ENCODE measurements at regions not wholly inside any gene's neighbourhood (a gene's known extent, or its start where the extent isn't known, plus 50 kb on each side); places are given as distances from the start of the nearest gene placed in this dataset.
"Not testable (repeated sequence)": the region's sequence is repeated elsewhere in the genome, so short reads cannot be mapped to it uniquely, and the experiment has no call there.

- no peak for DNase-seq (ENCODE audit: low read depth)
Measured at GRCh38 chr13:71382285-71382684, 484.7 kb downstream of the DACH1 start.

GRCh38 chr13:71380191-71380590 lies 486.8 kb downstream of the DACH1 start:
- DNase-seq (ENCODE audit: low read depth), result no peak

DNA sequence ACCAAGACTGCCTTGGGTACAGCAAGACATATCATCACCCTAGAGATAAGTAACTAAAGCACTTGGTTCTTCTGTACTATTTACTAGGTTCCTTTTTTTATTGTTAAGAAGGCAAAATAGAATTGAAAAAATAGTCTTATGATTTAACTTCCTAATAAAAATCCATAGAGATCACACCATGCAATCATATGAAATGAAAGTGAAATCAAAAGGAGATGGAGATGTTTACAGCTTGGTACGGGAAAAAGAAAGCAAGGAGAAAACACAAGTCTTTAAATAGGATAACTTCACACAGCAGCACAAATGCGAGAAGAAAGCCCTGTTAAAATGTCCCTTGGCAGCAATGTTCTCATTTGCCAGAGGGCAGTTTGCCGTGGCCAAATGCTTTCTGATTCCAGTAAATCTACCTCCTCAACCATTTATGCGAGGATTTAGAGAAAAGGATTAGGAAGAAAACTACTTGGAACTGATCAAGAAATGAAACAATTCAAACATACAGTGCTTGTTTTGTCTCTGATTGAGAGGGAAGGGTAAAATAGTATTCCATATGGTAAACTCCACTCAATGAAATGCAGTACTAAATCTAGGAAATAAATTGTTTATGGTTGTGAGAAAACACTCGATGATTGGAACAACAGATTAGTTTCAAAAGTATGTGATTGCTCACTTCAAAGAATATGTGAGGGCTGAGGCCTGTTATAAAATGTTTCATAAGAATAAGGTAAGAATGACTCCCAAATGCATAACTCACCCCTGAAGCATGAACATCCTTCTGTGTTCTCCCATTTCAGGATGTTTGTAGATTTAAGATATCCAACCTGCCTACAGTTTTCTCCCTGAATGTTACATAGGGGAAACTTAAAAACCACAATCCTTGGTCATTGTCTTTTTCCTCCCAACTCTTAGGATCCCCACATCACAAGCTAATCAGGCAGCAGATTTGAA lies 487.8 kb downstream of the DACH1 start:
- DNase-seq (ENCODE audit: low read depth), result no peak

- DNase-seq (ENCODE audit: low read depth), result no peak
Measured at GRCh38 chr13:71374471-71375049, 492.4 kb downstream of the DACH1 start.

DNA sequence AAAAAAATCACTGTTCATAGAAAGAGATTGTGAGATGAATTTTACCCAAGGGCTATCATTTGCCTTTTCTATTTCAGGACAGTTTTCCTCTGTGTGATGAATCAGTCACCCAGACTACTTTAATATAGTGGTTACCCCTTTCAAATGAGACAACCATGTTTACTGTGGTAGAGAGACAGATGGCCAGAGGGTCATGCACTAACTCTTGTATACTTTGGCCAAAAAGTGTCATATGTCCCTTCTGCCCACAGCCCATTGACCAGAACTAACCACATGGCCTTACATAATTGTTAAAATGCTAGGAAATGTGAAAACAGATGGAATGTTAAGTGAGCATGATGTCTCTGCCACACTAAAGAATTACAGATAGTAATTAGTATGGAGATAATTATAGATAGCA lies 498.7 kb downstream of the DACH1 start:
- no peak for DNase-seq (ENCODE audit: low read depth)

DNA sequence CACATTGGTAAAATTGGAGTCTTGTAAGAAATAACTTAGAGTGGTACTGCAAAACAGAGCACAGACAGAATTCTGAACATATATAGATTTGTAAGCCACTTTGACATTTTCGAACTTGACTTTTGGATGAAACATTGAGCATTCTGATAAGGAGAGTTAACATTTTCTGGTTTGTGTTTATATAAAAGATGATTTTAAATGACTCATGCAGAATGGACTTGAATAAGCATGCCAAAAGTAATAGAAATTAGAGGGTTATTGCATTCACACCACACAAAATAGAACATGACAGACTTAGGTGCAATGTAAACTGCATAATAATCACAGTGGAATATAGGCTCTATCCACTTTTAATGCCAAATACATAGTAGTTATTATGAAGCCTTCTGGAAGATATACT lies 507.0 kb downstream of the DACH1 start:
- DNase-seq (ENCODE audit: low read depth), result no peak

GRCh38 chr13:71359641-71360040 lies 507.4 kb downstream of the DACH1 start:
- no peak for DNase-seq (ENCODE audit: low read depth)

DNA sequence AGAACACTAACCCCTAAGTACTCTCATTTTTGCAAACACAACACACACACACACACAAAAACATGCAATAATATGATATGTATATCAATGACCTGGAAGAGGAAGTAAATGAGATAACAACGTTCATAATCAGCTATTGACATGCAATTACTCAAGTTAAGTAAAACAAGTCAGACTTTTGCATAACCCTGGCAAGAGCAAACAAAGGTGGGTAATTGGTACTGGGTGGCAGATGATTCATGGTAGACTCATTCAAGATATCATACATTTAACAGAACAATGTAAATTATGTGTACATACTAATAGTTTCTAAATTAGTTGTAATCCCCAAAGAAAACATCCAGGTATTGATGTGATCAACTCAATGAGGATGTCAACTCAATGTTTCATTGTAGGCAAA lies 508.8 kb downstream of the DACH1 start:
- no peak for DNase-seq (ENCODE audit: low read depth)

GRCh38 chr13:71355010-71355409 lies 512.0 kb downstream of the DACH1 start:
- no peak for DNase-seq (ENCODE audit: low read depth)

- DNase-seq (ENCODE audit: low read depth), result no peak
Measured at GRCh38 chr13:71350886-71351285, 516.1 kb downstream of the DACH1 start.

- not testable (repeated sequence) for DNase-seq (ENCODE audit: low read depth)
Measured at GRCh38 chr13:71345856-71346255, 521.1 kb downstream of the DACH1 start.

- DNase-seq (ENCODE audit: low read depth), result no peak
Measured at GRCh38 chr13:71339736-71340135, 527.3 kb downstream of the DACH1 start.

- DNase-seq (ENCODE audit: low read depth), result no peak
Measured at GRCh38 chr13:71339005-71339404, 528.0 kb downstream of the DACH1 start.

GRCh38 chr13:71338070-71338469 lies 528.9 kb downstream of the DACH1 start:
- no peak for DNase-seq (ENCODE audit: low read depth)

GRCh38 chr13:71327266-71327665 lies 539.7 kb downstream of the DACH1 start:
- no peak for DNase-seq (ENCODE audit: low read depth)

DNA sequence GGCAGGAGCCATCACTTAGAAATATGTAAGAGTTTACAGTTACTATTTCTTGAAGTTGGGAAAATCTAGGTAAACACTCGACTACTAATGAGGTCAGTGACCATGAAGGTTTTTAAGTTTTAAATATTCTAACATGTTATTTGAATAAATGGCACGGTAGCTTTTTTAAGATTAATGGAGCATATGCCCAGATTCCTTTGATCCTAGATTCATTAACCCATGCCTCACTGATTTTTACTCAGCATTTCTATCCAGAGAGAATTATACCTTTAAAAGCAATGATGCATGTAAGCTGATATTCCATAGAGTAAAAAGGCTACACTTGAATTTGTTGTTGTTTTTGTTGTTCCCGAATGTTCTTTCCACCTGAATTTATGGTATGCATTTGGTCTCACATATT lies 541.4 kb downstream of the DACH1 start:
- no peak for DNase-seq (ENCODE audit: low read depth)

GRCh38 chr13:71323266-71323665 lies 543.7 kb downstream of the DACH1 start:
- no peak for DNase-seq (ENCODE audit: low read depth)

DNA sequence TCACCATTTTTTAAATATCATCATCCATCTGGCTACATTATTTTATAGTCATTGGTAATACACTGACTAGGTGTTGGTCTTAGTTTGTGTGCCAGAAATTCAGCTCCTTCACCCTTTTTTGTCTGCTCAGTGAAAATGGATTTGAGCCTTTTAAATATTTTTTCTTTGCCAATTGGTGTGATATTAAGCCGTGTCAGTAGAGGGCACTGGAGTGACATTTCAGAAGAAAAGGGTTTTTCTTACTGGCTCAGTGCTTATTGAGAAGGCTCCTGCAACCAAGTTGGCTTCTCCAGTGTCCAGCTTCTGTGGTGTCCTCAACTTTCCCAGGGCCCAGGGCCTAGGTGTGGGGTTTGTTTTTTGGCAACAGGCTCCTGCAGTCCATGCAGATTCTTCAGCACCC lies 546.6 kb downstream of the DACH1 start:
- no peak for DNase-seq (ENCODE audit: low read depth)

GRCh38 chr13:71316792-71317363 lies 550.1 kb downstream of the DACH1 start:
- no peak for DNase-seq (ENCODE audit: low read depth)

- DNase-seq (ENCODE audit: low read depth), result no peak
Measured at GRCh38 chr13:71312923-71313322, 554.1 kb downstream of the DACH1 start.

DNA sequence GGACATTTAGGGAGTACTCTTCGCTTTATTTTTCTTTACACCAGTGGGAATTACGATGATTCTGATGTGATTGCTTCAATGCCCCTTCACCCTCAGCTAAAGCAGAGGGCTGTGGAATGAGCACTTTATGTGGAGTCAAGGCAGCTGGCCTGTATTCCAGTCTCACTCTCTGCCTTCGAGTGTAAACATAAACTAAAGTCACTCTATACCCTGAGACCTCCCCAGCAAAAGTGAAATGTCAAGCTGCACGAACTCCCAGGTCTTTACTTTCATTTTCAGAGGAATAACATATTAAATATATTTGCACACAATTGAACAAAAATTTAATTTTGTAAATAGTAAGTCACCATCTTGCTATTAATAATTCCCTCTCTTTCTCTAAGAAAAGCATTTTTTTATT lies 557.1 kb downstream of the DACH1 start:
- DNase-seq (ENCODE audit: low read depth), result no peak

- no peak for DNase-seq (ENCODE audit: low read depth)
Measured at GRCh38 chr13:71306821-71307220, 560.2 kb downstream of the DACH1 start.

DNA sequence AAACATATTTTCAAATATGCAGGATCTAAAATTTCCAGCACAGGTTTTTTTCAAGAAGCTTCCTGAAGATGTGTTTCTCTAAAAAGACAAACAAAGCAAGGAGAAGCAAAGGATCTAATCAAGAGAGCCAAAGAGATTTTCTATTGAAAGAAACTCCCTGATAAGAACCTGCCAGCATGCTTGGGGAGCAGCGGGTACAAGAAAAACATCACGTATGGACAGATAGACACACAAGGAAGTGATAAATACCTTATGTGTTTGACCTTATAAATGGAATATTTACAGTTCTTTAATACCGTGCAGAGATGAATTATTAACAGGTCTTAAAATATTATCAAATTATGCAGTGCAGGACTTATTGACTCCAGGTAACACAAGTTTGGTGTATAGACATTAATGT lies 562.1 kb downstream of the DACH1 start:
- no peak for DNase-seq (ENCODE audit: low read depth)

Measured in stimulated activated CD8-positive, alpha-beta memory T cell treated with anti-CD3 and anti-CD28 coated beads, Interleukin-4, amount 100 ng/mL, for 24 hours (primary cell).